ENCODE measurements at regions not wholly inside any gene's neighbourhood (a gene's known extent, or its start where the extent isn't known, plus 50 kb on each side); places are given as distances from the start of the nearest gene placed in this dataset.
"Not testable (repeated sequence)": the region's sequence is repeated elsewhere in the genome, so short reads cannot be mapped to it uniquely, and the experiment has no call there.

GRCh38 chr2:125227843-125228392, 1202.8 kb downstream of the CNTNAP5 start:
- DNase-seq = no peak

- DNase-seq = no peak
Measured at GRCh38 chr2:125240870-125241269, 1215.8 kb downstream of the CNTNAP5 start.

GRCh38 chr2:125243074-125243473, 1218.0 kb downstream of the CNTNAP5 start:
- no peak for DNase-seq

GRCh38 chr2:125254010-125254409, 1228.9 kb downstream of the CNTNAP5 start:
- DNase-seq = no peak

DNA sequence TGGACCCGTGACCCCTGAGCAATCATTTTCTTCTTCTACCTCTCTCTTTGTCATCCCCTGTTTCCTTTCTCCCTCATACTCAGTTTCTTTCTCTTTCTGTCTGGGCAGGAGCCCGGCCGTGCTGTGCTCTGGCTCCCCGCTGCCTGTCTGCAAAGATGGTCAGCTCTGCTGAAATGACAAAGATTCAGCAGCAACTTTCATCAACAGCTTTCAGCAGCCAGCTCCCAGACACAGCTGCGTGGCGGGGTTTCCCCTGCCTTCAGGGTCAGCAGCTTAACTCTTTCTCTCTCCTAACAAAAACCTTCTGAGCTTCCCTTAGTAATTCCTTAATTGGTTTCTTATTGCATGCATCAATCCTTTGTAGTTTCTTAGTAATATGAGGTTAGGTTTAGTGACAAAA, 1234.4 kb downstream of the CNTNAP5 start:
- no peak for DNase-seq

DNA sequence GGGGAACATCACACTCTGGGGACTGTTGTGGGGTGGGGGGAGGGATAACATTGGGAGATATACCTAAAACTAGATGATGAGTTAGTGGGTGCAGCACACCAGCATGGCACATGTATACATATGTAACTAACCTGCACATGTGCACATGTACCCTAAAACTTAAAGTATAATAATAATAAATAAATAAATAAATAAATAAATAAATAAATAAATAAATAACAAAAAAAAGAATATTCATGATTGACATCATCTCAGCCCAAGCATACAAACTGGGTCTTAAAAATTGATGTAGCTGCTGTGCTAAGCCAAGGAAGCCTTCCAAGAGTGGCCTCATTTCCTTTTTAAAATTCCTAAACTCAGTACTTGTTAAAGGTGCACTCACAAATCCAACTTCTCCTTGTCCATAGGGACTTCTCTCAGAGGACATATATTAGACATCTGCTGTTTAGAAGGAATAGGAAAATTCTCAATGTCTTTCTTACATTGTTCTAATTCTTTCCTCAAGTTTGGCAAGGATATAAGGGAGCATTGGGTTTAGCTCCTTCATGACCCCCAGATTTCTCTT, 1235.4 kb downstream of the CNTNAP5 start:
- not testable (repeated sequence) for DNase-seq

DNA sequence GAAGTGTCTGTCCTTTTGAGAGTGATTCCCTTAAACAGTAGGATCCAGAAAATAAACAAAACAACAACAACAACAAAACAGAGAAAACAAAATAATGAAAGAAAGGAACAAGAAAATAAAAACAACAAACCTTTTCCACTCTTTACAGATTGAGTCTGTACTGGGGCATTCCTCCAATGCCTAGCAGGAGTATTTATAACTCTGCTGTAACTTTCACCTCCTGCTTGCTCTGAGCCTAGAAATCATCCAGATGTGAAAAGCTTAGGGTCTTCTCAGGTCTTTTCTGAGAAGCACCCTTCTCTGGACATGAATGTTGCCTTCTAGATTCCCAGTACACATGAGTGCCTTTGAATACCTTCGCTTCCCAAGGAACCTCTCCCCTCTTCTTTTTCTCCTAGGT, 1239.4 kb downstream of the CNTNAP5 start:
- no peak for DNase-seq

DNA sequence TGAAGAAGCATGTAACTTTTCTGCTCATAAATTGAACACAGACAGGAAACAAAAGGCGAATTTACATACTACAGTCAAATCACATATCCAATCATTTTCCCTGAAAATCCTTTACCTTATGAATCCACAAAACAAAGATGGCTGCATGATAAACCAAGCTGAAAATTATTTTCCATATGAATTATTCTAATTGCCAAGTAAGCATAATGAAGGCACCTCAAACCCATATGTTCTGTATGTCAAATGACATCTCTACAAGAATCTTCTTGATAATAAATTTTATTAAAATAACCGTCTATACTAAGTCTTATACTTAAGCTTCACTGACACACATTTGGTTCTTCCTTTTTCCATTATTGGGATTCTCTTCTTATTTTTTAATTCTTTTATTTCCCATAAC, 1242.6 kb downstream of the CNTNAP5 start:
- DNase-seq = no peak

- no peak for DNase-seq
Measured at GRCh38 chr2:125272651-125273050, 1247.6 kb downstream of the CNTNAP5 start.

DNA sequence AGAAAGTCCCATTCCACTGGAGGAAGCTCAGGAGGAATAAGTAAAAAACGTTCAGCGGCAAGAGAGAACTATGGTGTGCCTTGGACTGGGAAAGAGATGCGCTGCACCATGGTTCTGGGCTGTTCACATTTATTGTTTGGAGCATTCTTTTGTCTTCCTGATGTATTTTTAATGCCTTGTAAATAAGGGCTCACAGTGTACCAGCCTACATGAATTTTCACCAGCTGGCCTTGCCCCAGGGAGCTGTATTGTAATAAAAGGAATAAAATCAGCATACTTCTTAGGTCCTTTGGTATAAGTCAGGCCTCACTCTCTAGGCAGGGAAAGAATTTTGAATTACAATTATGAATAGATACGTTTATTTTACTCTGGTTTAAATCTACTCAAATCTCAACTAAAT, 1249.6 kb downstream of the CNTNAP5 start:
- no peak for DNase-seq

DNA sequence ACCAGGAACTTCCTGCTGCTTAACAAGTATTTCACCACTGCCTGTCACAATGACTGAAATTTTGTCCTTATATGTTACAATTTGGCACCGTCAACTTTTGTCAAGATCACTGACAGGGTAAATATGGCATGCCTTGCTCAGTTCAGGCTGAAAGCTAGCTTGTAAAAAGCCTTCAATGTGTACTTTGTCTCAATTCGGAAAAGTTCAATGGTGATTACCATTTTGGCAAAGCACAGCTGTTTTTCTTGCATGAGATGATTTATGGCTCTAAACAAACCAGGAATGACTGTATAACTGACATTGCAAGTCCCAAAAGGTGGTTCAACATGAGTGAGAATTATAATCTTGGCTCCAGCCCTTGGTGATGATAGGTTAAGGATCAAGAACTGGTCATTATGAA, 1255.2 kb downstream of the CNTNAP5 start:
- no peak for DNase-seq

- no peak for DNase-seq
Measured at GRCh38 chr2:125281242-125281641, 1256.2 kb downstream of the CNTNAP5 start.

- no peak for DNase-seq
Measured at GRCh38 chr2:125296742-125297141, 1271.7 kb downstream of the CNTNAP5 start.

DNA sequence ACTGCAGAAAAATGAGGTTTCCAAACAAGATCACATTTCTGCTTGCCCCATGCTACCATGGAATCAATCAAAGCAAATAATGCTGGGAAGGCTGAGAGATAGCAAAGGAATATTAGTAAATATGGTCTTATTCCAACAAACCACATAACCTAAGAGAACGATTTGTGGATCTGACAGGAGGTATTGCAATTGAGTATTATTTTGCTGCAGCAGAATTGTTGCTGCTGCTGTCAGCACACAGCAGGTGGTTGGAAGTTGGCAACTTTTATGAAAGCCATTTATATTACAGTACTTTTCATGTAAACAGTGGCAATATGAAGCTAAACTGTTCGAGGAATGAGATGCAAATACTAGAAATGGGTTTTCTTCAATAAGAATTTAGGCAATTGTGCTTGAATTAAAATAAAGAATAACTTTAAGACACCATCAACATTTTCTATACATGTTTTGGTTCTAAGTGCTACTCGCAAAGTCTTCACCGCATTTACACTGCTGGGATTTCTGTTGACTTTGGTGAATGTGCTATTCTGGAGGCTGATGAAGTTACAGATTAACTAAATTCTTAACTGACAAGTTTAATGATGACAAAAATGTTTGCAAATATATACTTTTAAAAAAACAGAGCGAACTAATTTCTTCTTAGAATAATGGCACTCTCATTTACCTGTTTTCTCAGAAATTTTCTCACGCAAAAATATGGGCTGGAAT, 1285.7 kb downstream of the CNTNAP5 start:
- DNase-seq = no peak

DNA sequence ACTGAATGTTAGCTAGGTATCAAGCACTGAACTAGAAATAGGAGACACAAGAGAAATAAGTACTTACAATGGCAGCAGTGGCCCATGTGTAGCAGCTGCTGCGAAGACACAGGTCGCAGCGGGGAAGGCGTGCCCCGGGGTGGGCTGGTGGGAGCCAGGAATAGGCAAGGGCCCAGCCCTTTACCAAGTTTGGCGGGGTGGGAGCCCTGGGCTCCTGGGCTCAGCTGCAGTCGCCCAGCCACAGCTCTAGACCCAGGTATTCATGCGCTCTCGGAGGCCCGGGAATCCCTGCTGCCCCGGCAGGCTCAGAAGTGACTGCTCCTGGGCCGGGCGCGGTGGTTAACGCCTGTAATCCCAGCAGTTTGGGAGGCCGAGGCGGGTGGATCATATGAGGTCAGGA, 1287.3 kb downstream of the CNTNAP5 start:
- DNase-seq = no peak

DNA sequence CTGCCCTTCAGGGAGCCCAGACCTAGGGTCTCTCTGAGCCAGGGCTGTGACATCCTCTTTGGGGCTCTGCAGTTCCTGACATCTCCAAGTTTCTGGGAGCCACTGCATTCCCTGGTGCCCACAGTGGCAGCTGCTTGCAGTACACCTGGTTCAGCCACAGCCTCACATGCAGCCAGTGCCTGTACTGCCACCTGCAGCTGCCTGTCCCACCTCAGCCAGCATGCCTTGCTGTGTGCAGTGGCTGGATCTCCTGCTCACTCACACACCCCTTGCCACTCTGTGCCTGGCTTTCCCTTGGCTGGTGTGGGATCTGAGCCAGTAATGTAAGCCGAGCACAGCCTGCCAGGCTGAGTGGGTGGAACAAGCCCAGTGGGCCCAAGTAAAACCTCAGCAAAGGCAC, 1288.7 kb downstream of the CNTNAP5 start:
- DNase-seq = no peak

DNA sequence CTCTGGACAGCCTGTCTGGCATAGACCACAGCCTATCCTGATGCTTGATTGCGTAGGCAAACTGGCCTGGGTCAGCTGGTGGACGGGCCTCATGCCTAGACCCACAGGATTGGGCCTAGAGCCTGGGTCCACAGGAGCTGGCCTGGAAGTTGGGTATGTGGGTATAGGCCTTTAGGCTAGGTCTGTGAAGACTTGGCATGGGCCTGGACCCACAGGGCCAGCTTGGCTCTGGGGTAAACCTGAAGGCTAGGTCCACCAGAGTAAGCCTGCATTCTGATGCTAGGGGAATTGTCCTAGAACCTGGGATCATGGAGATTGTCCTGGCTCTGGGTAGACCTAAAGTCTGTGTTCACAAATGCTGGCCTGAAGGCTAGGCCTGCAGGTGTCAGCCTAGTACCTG, 1293.7 kb downstream of the CNTNAP5 start:
- no peak for DNase-seq

- no peak for DNase-seq
Measured at GRCh38 chr2:125324273-125324672, 1299.2 kb downstream of the CNTNAP5 start.

DNA sequence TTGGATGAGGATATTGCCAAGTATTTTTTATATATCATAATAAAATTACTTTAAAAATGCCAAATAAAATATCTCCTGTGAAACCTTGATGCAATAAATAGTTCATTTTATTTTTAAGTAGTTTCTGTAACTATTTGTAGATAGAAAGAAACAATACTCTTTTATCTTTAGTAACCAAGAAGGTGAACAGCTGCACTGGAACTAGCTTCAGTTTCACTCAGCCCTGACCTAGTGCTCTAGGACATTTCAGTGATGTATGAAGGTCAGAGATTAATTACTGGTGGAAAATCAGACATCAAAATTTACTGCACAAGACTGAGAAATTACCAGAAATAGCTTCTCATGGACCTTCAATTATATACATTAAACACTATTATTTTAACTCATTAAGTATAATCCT, 1305.0 kb downstream of the CNTNAP5 start:
- no peak for DNase-seq

GRCh38 chr2:125341353-125341752, 1314.6 kb upstream of the GYPC start:
- no peak for DNase-seq

DNA sequence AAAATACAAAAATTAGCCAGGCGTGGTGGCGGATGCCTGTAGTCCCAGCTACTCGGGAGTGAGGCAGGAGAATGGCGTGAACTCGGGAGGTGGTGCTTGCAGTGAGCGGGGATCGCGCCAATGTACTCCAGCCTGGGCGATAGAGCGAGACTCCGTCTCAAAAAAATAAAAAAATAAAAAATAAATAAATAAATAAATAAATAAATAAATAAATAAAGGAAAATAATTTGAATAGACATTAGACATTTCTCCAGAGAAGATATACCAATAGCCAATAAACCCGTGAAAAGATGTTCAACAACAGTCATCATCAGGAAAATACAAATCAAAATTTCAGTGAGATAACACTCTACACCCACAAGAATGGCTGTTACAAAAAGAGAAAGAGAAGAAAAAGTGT, 1302.4 kb upstream of the GYPC start:
- not testable (repeated sequence) for DNase-seq

- DNase-seq = no peak
Measured at GRCh38 chr2:125364192-125364983, 1291.6 kb upstream of the GYPC start.

DNA sequence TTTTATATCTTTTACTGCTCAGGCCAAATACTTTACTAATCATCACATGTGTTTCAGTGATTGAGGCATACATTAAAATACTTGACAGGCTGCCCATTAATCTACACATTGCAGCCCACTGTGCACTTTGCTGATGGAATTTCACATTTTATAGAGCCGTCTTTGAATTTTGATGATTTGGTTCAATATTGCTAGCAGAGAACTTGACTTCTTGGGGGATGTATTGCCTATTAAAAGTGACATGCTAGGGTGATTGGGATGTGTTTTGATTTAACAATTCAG, 1291.0 kb upstream of the GYPC start:
- no peak for DNase-seq

GRCh38 chr2:125371867-125372266, 1284.1 kb upstream of the GYPC start:
- DNase-seq = no peak

All from activated CD4-positive, alpha-beta T cell treated with anti-CD3 and anti-CD28 coated beads, Interleukin-2, amount 50 U/mL, for 1 hour (primary cell).